Stimulated activated CD4-positive, alpha-beta T cell treated with anti-CD3 and anti-CD28 coated beads, TNF-alpha, amount 100 ng/mL, for 4 hours (primary cell): ENCODE measurements at regions not wholly inside any gene's neighbourhood (a gene's known extent, or its start where the extent isn't known, plus 50 kb on each side); places are given as distances from the start of the nearest gene placed in this dataset.
"Not testable (repeated sequence)": the region's sequence is repeated elsewhere in the genome, so short reads cannot be mapped to it uniquely, and the experiment has no call there.

Source experiments
- DNase-seq, 3 experiments: peaks; one replicate each; pipeline ENCODE4 v3.0.0-alpha.2; 2020; ENCODE audit warnings: low read depth in 3 of 3

DNA sequence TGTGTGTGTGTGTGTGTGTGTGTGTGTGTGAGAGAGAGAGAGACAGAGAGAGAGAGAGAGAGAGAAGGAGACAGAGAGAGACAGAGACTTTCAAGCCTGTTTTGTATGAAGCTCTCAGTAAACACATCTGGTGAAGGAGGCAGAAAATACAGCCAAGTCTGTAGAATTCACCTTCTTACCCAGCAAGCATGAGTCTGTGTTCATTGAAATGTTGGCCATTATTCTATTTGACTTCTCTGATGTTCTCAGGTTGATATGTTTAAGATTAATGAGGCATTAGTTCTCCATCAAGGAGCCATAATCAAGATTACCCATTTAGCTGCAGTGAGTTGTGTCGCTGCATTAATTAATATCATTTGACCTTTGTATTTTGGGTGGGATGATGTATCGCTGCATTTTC, 895.8 kb upstream of the EEF2KMT start:
- DNase-seq = no peak

DNA sequence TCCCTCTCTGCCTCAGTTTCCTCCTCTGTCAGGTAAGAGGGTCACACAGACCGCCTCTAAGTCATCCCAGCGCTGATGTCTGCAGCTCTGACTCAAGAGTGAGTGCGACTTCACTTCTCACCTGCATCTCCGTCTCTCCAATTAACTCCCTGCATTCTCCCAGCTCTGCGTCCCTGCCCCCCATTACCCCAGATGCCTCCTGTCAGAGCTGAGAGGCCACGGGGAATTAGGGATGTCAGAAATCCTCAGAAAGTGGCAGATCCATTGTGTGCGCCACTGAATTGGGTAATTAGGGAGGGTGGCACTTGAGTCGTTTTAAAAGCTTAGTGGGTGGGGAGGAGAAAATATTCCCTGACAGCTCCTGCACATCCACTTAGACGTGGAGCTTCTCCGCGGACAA, 885.4 kb upstream of the EEF2KMT start:
- no peak for DNase-seq

- DNase-seq = no peak
Observed at GRCh38 chr16:5979905-5980550, 882.4 kb upstream of the EEF2KMT start.

- DNase-seq = no peak
Observed at GRCh38 chr16:5977329-5977728, 879.7 kb upstream of the EEF2KMT start.

- no peak for DNase-seq
Observed at GRCh38 chr16:5972747-5973146, 875.2 kb upstream of the EEF2KMT start.

- no peak for DNase-seq
Observed at GRCh38 chr16:5971924-5972323, 874.3 kb upstream of the EEF2KMT start.

DNA sequence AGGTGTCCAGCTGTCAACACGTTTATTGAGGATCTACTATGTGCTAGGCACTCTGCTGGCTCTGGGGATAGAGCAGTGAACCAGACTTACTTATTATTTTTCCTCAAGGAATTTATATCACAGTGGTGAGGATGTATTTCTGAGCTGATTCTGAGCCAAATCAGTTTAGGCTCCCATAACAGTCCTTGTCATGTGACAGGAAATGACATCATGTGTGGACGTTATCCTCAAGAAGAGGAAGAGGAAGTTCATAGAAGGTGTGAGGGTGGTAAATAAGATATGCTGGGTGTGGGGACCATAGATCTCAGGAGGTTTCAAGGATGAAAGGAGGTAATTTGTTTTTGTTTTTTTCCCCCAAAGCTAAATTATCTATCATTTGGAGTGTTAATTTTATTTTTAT, 873.5 kb upstream of the EEF2KMT start:
- DNase-seq = no peak

DNA sequence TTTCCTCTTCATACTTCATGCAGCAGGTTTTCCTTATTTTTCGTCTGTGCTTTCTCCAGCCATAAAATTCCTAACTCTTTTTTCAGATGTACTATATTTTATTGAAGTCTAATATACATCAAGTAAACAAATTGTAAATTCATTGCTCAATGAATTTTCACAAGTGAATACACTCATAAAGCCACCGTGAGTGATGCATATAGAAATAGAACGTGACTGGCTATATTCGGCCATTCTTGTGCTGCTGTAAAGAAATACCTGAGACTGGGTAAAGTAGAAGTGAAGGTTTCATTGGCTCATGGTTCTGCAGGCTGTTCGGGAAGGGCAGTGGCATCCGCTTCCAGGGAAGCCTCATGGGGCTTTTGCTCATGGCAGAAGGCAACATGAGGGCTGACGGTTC, 868.4 kb upstream of the EEF2KMT start:
- DNase-seq = no peak

GRCh38 chr16:5965321-5965720, 867.7 kb upstream of the EEF2KMT start:
- no peak for DNase-seq

DNA sequence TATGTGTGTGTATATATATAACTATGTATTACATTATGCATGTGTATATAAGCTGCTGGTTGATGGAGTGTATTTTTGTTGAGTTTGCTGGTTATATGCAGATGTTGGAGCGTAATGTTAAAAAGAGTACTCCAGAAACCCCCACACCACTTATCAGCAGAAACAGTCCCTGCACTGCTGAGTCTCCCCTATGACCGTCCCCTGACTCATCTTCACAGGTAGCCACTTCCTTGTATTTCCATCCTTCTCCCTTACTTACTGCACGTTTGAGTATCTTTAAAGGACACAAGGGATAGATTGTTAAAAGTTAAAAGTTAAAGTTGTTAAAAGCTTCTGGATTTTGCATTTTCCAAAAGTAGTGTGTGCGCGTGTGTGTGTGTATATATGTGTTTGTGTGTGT, 853.9 kb upstream of the EEF2KMT start:
- DNase-seq = no peak

- DNase-seq = no peak
Observed at GRCh38 chr16:5944971-5945370, 847.4 kb upstream of the EEF2KMT start.

DNA sequence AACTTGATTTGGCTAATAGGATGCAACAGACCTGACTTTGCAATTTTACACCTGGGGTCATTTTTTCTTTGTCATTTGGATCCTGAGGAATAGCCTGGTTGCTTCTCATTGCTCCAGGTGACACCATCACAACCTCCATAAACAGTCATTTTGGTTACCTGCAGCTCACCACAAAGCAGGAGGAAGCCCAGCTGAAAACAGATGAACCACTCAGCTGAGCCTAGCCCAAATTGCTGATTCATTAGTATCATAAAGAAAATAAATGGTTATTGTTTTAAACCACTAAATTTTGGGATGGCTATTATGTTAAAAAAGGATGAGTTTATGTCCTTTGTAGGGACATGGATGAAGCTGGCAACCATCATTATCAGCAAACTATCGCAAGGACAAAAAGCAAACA, 841.0 kb upstream of the EEF2KMT start:
- no peak for DNase-seq

GRCh38 chr16:5932906-5933305, 835.3 kb upstream of the EEF2KMT start:
- no peak for DNase-seq

DNA sequence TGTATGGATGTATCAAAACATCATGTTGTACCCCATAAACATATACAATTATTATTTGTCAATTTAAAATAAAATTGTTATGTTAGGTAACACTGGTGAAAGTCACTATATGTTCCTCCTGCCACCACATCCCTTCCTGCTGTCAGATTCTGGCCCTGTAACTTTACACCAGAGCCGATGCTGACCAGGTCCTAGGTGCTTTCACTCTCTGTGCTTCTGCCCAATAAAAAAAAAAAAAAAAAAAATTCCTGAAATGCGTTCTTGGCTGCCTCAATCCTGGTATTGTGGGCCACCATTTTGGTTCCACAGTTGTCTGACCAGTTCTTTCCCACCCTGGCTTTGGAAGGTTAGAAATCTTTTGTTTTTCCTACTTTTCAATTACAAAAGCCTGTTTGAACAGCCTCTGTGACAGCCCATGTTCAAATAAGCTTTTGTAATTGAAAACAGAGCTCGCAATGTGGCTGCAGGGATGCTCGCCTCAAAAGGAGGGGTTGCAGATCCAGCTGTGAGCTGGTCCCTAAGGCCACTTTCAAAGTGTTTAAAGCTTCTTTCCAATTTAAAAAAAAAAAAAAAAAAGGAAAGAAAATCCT, 831.0 kb upstream of the EEF2KMT start:
- no peak for DNase-seq

- no peak for DNase-seq
Observed at GRCh38 chr16:5925850-5926249, 828.3 kb upstream of the EEF2KMT start.

- no peak for DNase-seq
Observed at GRCh38 chr16:5922686-5923085, 825.1 kb upstream of the EEF2KMT start.

- DNase-seq = no peak
Observed at GRCh38 chr16:5918567-5919130, 821.1 kb upstream of the EEF2KMT start.

DNA sequence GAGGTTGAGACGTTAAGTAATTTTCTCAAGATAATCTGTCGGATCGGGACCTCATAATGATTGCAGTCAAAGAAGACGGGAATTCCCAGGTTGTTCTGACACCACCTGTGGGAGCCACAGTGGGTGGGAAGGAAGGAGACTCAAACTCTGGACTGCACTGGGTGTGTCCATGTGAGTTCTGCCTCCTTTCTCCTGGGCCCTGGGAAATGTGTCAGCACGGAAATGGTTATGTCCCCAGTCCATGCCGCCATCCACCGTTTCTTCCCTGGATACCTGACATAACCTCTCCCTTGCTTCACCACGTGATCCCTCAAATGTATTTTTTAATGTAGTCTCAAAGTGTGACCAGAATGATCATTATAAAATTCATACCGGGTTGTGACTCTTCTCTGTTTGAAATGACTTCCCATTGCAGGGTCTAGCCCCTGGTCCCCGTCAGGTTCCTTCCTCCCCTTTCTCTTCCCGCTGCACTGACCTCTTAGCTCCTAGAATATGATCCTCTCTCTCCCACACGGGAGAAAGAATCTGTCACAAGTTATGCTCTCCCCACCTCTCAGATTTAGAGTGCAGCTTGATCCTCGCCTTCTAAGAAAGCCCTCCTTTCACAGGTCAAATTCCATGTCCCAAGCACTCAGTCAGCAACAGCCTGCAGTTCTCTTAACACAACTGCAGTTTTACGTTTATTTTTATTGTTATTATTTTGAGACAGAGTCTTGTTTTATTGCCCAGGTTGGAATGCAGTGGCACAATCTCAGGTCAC, 820.0 kb upstream of the EEF2KMT start:
- no peak for DNase-seq

- no peak for DNase-seq
Observed at GRCh38 chr16:5916711-5917191, 819.2 kb upstream of the EEF2KMT start.

DNA sequence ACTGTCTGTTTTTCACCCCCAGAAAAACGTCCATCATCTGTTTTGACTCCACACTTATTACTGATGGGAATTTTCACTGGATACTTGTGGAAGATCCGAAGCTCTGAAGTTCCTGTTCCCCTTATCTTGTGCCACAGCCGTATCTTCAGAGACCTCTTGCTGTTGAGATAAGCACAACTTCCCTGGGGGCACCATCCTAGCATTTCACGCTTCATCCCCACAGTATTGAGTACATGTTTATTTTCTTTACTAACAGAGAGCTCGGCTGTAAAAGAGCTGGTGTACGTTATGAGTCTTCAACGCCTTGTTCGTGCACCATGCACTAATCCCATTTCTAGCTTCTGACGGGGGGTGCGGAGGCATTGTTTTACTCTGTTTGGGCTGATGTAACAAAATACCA, 813.6 kb upstream of the EEF2KMT start:
- DNase-seq = no peak

DNA sequence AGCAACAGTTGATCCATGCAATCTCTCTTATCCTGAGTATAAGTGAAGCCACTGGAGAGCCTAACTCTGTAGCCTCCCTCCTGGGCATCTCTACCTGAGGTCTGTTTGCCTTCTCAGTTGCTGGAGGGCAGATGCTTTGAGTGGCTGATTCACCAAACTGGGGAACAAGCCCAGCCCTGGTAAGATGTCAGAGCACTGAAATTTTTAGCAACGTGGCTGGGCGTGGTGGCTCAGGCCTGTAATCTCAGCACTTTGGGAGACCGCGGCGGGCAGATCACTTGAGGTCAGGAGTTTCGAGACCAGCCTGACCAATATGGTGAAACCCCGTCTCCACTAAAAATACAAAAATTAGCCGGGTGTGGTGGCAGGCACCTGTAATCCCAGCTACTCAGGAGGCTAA, 812.0 kb upstream of the EEF2KMT start:
- DNase-seq = not testable (repeated sequence)

DNA sequence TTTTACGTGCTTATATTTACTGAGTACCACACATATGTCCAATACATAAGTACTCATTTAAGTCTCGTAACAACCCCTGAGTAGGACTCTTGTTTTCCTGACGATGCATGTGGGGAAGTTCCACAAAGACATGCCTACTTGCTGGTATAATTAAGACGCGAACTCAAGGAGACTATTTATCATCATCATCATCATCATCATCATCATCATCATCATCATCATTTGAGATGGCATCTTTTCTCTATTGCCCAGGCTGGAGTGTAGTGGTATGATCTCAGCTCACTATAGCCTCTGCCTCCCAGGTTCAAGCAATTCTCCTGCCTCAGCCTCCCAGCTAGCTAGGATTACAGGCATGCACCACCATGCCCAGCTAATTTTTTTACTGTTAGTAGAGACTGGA, 809.9 kb upstream of the EEF2KMT start:
- no peak for DNase-seq

DNA sequence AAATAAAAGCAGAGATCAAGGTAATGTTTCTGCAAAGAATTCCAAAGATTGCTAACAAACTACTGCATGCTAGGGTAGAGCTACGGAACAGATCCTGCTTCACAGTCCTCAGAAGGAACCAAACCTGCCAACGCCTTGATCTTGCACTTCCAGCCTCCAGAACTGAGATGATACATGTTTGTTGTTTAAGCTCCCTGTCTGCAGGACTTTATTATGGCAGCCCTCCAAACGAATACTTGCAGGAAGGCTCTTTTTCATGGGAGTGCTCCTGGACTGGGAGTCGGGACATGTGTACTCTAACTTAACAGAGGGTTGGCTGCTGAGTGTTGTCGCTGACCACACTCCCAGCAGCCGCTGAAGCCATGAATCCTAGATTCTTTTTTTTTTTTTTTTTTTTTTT, 808.8 kb upstream of the EEF2KMT start:
- DNase-seq = no peak
